Activated T-helper 1 cell treated with Interleukin-2 at 50 U/mL for 16 hours (primary cell): ENCODE measurements at regions not wholly inside any gene's neighbourhood (a gene's known extent, or its start where the extent isn't known, plus 50 kb on each side); places are given as distances from the start of the nearest gene placed in this dataset.
"Not testable (repeated sequence)": the region's sequence is repeated elsewhere in the genome, so short reads cannot be mapped to it uniquely, and the experiment has no call there.

Experiments
- DNase-seq: peaks from one replicate; pipeline ENCODE4 v3.0.0-alpha.2; 2020; ENCODE audit warnings: low read depth

GRCh38 chr3:150357923-150358607 lies 50.0 kb upstream of the TSC22D2 start:
- DNase-seq = no peak

GRCh38 chr3:150357140-150357539 lies 51.0 kb upstream of the TSC22D2 start:
- no peak for DNase-seq

GRCh38 chr3:150355574-150355973 lies 52.5 kb upstream of the TSC22D2 start:
- DNase-seq = no peak

- DNase-seq = no peak
Measured at GRCh38 chr3:150352931-150353330, 55.2 kb upstream of the TSC22D2 start.

- DNase-seq = no peak
Measured at GRCh38 chr3:150351398-150351797, 56.7 kb upstream of the TSC22D2 start.

GRCh38 chr3:150349314-150350097 lies 58.6 kb upstream of the TSC22D2 start:
- DNase-seq = no peak

- no peak for DNase-seq
Measured at GRCh38 chr3:150348500-150348899, 59.6 kb upstream of the TSC22D2 start.

- DNase-seq = no peak
Measured at GRCh38 chr3:150346981-150347863, 60.9 kb upstream of the TSC22D2 start.

GRCh38 chr3:150346266-150346665 lies 61.8 kb upstream of the TSC22D2 start:
- no peak for DNase-seq

GRCh38 chr3:150345021-150345538 lies 63.0 kb upstream of the TSC22D2 start:
- no peak for DNase-seq

- no peak for DNase-seq
Measured at GRCh38 chr3:150344079-150344759, 63.9 kb upstream of the TSC22D2 start.

- no peak for DNase-seq
Measured at GRCh38 chr3:150342896-150343467, 65.1 kb upstream of the TSC22D2 start.

GRCh38 chr3:150341891-150342290 lies 66.2 kb upstream of the TSC22D2 start:
- no peak for DNase-seq

GRCh38 chr3:150336363-150336762 lies 71.7 kb upstream of the TSC22D2 start:
- not testable (repeated sequence) for DNase-seq

GRCh38 chr3:150335631-150336030 lies 72.5 kb upstream of the TSC22D2 start:
- DNase-seq = no peak

- no peak for DNase-seq
Measured at GRCh38 chr3:150334974-150335373, 73.1 kb upstream of the TSC22D2 start.

- no peak for DNase-seq
Measured at GRCh38 chr3:150333477-150333876, 74.6 kb upstream of the TSC22D2 start.

- no peak for DNase-seq
Measured at GRCh38 chr3:150331978-150332568, 76.0 kb upstream of the TSC22D2 start.

- DNase-seq = no peak
Measured at GRCh38 chr3:150330872-150331271, 77.2 kb upstream of the TSC22D2 start.

GRCh38 chr3:150330174-150330573 lies 77.9 kb upstream of the TSC22D2 start:
- DNase-seq = no peak

GRCh38 chr3:150329408-150329807 lies 78.7 kb upstream of the TSC22D2 start:
- no peak for DNase-seq
